AG08396 (cell line): ENCODE measurements at regions not wholly inside any gene's neighbourhood (a gene's known extent, or its start where the extent isn't known, plus 50 kb on each side); places are given as distances from the start of the nearest gene placed in this dataset.
"Not testable (repeated sequence)": the region's sequence is repeated elsewhere in the genome, so short reads cannot be mapped to it uniquely, and the experiment has no call there.

Experiments
- DNase-seq: peaks from one replicate; pipeline ENCODE4 v3.0.0; 2012; ENCODE audit warnings: low spot score, mixed read lengths

GRCh38 chr6:6749702-6750491 is 161.4 kb downstream of the LY86 start:
- DNase-seq, result peak; percentile 92

GRCh38 chr6:6750594-6751265 is 162.2 kb downstream of the LY86 start:
- no peak for DNase-seq

GRCh38 chr6:6751266-6751596 is 162.7 kb downstream of the LY86 start:
- DNase-seq, result no peak

- no peak for DNase-seq
Observed at GRCh38 chr6:6751619-6752023, 163.1 kb downstream of the LY86 start.

GRCh38 chr6:6752129-6752528 is 163.6 kb downstream of the LY86 start:
- peak; percentile 42 for DNase-seq

- DNase-seq, result no peak
Observed at GRCh38 chr6:6753301-6753700, 164.8 kb downstream of the LY86 start.

GRCh38 chr6:6756526-6756925 is 168.0 kb downstream of the LY86 start:
- no peak for DNase-seq

- DNase-seq, result no peak
Observed at GRCh38 chr6:6758546-6758914, 170.0 kb downstream of the LY86 start.

GRCh38 chr6:6758915-6759654 is 170.6 kb downstream of the LY86 start:
- peak; percentile 74 for DNase-seq

- DNase-seq, result no peak
Observed at GRCh38 chr6:6760002-6760401, 171.5 kb downstream of the LY86 start.

- DNase-seq, result not testable (repeated sequence)
Observed at GRCh38 chr6:6762566-6762965, 174.0 kb downstream of the LY86 start.

- DNase-seq, result no peak
Observed at GRCh38 chr6:6764764-6765434, 176.4 kb downstream of the LY86 start.

GRCh38 chr6:6766230-6766905 is 177.8 kb downstream of the LY86 start:
- no peak for DNase-seq

- no peak for DNase-seq
Observed at GRCh38 chr6:6769466-6769865, 180.9 kb downstream of the LY86 start.

- DNase-seq, result no peak
Observed at GRCh38 chr6:6771224-6771945, 182.9 kb downstream of the LY86 start.

- no peak for DNase-seq
Observed at GRCh38 chr6:6771964-6772363, 183.4 kb downstream of the LY86 start.

GRCh38 chr6:6772751-6773150 is 184.2 kb downstream of the LY86 start:
- DNase-seq, result no peak

- no peak for DNase-seq
Observed at GRCh38 chr6:6775074-6775473, 186.6 kb downstream of the LY86 start.

GRCh38 chr6:6780231-6780630 is 191.7 kb downstream of the LY86 start:
- DNase-seq, result no peak

GRCh38 chr6:6781172-6781872 is 192.8 kb downstream of the LY86 start:
- peak; percentile 46 for DNase-seq

GRCh38 chr6:6781873-6782227 is 193.3 kb downstream of the LY86 start:
- DNase-seq, result no peak
